Activated T-cell treated with anti-CD3 and anti-CD28 coated beads for 1 hour (primary cell): ENCODE measurements at regions not wholly inside any gene's neighbourhood (a gene's known extent, or its start where the extent isn't known, plus 50 kb on each side); places are given as distances from the start of the nearest gene placed in this dataset.
"Not testable (repeated sequence)": the region's sequence is repeated elsewhere in the genome, so short reads cannot be mapped to it uniquely, and the experiment has no call there.

ENCODE experiments used
- DNase-seq: peaks from one replicate; pipeline ENCODE4 v3.0.0-alpha.2; 2020; ENCODE audit warnings: low read depth

DNA sequence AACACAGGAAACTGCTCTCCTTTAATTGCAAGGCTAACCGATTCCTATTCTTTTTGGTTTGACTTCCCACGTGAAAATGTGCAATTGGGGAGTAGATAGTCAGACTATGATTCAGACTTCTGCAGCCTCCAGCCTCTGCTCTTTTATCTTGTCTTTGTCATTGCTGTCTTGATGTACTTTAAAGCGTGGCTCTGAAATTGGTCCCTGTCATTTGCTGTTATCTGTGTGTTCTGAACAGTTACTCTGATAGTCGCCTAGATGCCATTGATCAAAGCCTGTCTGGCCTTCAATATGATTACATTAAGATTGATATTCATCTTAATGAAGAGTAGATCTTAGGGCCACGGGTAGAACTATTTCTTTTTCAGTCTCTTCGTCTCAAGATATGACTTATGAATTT lies 799.2 kb downstream of the REEP3 start:
- no peak for DNase-seq

DNA sequence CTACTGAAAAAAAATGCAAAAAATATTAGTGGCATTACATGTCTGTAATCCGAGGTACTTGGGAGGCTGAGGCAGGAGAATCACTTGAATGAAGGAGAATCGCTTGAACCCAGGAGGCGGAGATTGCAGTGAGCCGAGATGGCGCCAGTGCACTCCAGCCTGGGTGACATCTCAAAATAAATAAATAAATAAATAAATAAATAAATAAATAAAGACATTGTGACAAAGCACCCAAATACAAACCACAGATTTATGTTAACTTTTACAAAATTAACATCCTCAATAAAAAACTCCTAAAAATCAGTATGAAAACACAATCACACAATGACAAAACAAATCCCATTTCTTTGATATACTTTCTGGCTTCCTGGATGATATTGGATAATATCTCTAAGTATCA lies 808.3 kb downstream of the REEP3 start:
- no peak for DNase-seq

DNA sequence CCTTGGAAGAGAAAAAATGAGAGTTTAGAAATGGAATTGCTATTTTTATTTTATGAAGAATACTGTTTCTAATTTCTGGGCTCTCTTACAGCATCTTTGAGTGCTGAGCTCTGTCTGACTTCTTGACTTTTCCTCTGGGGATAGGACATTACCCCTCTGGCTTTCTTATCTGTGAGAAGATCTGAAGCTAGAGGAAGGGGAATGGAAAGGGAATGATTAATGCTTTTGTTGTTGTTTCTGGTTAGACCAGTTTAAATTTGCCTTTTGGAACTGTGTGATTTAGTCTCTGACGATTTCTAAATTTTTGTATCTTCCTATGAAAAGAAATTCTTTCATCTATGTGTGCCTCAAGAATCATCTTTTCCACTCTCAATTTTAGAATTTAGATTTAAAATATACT lies 811.4 kb downstream of the REEP3 start:
- no peak for DNase-seq

DNA sequence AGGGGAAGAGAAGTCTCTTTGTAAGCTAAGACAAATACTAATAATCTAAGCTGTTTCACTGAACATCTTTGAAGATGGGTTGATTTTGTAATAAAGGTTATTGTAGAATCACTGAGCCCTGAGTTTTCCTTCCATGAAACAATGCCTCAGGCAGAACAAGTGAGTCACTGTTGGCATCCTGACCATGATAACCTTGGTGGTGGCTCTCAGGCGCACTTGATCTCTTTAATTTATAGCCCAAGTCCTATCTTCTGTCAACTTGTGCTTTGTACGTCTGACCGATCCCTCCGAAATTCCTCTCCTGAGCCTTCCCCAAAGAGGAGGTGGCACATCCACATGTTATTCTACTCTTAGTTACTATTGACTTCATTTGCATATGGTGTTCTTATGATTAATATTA lies 812.9 kb downstream of the REEP3 start:
- no peak for DNase-seq

DNA sequence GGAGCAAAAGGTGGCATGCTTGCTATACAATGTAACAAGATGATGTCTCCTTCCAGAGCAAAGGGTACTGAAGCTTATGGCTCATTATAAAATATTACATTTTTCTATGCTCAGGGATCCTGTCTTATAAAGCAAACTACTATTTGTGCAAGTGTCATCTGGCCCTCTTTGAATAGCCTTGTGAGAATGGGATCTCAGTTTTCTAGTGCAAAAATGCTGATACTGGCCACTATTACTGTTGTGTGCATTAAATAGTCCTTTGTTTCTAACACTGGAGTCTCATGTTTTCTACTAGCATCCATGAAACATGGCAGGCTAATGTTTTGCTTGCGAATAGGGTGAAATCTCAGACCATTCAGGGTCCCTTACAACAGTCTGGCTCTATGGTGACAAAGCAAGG lies 823.0 kb downstream of the REEP3 start:
- DNase-seq: no peak

DNA sequence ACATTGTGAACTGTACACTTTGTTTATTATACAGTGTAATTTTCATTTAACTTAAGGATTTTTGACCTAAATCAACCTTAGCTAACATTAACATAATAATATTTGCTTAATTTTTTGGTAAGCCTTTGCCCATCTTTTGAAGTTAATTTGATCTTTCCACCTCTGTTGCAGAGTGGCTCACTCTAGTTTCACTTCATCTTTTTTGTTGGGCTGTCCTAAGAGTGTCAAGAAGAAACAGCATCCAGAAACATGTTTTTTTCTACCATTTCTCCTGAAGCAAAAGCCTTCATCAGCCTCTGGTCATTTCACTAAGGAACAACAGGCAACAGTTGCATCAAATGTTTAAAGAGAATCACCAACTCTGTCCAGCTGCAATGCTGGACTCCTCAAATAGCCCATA lies 824.7 kb downstream of the REEP3 start:
- no peak for DNase-seq

DNA sequence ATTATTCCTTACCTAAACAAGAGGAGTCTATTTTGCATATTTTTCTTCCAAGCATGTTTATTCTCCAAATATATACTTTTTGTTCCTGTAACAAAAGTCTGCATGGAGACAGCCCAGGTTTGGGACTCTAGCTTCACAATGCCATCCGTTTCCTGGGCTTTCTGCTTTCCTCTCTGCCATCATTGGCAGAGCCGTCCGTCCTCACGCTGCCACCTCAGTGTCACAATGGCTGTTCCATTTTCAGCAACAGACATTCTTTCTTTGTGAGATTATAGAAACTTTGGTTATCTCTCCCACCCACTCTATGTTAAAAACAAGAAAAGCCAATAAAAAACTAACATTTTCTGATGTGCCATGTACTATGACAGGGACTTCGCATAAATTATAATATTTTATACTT lies 825.2 kb downstream of the REEP3 start:
- DNase-seq: no peak

DNA sequence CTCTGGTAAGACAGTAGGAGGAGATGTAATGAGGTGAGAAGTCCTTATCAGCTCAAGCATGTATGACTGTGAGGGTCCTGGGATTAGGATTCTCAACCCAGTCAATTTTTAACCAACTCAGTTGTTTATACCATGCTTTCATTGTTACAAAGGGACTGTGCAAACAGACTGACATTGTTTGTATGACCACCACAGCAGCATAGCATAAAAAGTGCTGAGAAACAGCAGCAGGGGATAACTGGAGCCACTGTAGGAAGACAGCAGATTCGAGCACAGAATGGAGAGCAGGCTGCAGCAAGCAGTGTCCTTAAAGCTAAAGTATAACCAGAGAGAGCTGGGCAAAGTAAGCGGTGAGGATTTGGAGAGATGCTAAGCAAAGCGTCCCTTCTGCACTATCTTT lies 829.5 kb downstream of the REEP3 start:
- DNase-seq: no peak

DNA sequence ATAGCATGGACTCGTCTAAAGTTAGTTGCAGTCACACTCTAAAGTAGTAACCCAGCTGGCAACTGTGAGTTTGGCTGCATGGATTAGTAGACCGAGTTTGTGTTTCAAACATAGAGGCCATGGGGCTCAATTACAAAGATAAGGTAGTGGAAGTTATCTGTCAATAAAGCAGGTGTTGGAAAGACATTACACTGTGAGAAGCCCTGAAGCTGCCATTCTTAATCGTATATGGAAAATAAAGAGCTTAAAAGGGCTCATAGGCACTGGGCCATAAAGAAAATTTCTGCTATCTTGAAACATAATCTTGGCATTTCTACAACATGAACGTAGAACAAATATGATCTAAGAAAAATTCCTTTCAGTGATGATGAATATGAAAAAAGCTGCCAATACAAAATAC lies 837.7 kb downstream of the REEP3 start:
- no peak for DNase-seq

DNA sequence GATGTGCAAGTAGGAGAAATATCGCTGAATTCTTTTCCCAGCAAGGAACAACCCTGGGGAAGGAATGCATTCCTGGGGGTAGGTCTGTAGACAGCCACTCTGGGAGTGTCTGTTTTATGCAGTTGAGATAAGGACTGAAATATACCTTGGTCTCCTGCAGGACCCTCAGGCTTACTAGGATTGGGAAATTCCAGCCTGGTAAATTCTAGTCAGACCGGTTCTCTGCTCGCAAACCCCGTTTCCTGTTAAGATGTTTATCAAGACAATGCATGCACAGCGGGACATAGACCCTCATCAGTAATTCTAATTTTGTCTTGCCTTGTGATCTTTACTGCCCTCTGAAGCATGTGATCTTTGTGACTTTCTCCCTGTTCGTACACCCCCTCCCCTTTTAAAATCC lies 839.0 kb downstream of the REEP3 start:
- DNase-seq: not testable (repeated sequence)

DNA sequence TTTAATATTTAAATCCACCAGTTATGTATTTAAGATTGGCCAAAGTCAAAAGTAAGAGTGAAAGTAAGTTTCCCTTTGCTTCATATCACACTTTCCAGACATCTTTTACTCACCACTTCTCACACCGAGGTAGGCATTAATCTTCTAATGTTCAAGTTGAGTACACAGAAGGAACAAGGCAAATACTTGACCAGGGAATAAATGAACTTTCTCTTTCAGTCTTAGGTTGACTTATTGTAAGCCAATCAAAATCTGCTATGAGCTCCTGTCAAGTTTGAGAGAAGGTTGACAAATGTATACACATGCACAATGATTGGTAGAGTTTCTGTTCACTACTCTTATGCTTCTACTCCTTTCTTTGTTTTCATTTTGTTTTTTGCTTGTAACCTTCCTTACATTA lies 842.5 kb downstream of the REEP3 start:
- no peak for DNase-seq

DNA sequence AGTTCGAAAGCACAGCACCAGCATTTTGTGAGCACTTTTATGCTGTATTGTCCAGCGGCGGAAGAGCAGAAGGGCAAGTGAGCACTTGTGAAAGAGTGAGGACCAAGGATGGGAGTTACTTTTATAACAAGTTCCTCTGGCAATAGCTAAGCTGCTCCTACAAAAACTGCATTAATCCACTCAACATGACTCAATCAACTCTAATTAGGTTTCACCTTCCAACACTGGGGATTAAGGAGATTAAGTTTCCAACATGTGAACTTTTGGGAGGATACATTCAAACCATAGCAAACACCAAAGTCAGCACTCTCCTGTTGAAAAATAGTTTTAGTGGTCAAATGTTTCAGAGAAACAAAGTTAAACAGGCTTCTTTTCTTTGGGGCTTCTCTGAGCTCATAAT lies 844.5 kb downstream of the REEP3 start:
- DNase-seq: no peak

DNA sequence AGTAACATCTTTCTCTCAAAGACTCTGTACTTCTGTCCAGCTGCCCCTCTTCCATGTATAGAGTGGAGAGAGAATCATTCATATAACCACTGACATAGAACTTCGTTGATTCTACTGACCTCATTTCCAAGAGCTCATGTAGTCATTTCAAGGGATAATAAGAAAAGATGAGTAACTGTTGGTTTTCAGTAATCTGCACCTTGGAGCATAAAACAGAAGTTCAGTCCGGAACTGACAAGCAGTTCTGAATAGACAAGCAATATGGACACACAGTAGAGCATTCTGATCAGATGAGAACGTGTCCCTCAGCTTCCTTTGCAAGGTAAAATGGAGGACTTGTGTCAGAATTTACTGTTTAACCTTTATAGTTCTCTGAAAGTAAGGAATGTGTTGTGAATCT lies 847.1 kb downstream of the REEP3 start:
- no peak for DNase-seq

DNA sequence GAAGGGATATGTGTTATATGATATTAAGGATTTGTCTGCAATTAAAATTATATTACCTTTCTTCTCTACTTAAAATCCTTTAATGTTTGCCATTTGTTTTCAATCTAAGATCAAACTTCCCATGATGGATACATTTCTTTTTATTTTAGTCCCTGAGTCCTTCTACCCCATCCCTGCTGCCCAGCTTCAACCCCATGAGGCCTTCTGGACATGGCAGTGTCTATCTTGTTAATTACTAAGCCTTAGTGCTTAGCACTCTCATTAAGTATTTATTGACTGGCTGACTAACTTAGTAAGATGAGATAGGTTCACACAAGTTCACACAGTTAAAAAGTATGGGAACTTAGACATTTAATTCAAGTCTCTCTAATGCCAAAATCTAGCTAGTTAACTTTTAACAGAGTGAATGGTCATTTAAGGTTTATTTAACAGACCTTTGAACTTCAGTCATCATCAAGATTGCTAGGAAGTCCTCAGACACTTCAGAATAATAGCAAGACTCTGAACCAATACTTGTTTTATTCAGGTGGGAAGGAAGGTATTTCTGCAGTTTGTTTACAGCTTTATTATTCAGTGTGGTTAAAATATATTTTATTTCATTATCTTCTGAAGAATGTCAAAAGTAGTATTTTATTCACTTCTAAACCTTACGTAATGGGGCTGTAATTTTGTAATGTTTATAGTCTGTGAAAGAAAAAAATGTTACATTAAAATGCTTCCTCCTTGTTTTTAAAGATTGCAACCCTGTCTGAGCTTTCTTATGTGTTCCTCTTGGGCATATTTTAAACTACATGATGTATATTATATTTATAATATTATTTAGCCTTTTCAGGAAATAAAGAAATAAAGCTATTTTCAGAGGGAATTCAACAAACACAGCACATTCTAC lies 848.9 kb downstream of the REEP3 start:
- DNase-seq: no peak

DNA sequence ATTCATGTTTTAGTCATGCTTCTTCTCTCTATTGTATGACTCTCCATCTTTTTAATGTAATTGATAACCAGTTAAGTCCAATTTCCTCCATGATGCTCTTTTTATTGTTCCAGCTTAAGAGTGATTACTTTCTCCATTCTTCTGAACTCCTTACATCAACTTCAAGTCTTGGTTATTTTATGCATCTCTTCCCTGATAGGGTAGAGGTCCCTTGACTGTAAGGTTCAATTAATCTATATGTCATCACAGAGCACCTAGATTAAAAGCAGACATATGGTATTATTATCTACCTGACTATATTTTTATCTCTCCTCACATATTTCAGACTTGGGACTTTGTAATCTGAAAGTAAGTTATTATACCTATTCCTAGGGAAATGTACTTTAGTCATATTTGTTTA lies 853.1 kb downstream of the REEP3 start:
- DNase-seq: no peak

DNA sequence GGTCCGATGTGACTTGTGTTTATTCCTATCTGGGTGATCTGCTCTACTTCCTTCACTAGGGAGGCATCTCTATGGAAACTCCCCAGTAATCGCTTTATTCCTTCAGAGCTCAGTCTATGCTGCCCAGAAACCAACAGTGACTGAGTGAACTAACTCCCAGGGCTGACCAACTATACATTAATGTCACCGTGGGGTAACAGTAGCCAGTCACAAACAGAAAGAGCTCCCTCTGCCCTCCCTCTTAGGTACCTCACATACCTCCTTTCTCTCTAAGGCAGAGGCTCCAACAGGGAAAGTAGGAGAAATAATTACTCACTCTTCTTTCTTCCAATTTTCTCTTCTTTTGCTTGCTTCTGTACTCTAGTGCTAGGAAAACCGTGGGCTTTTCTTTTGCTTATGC lies 855.0 kb downstream of the REEP3 start:
- no peak for DNase-seq

DNA sequence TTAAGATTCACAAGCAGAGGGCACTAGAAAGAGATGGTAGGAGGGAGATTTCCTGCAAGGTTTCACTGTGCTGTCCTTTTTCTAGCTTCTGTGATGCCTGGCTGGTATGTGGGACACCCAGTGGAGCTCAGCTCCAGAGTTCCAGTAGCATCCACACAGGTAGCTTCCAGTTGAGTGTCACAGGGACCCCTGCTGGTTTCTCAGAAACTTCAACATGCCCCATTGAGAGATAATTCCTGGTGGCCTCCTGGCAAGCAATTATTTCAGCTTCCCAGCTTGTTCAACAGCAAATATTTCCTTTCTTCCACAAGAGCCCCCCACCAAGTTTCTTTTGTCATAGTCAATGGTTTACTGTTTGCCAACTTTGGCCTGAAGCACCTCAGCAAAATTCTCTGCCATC lies 858.7 kb downstream of the REEP3 start:
- DNase-seq: no peak

DNA sequence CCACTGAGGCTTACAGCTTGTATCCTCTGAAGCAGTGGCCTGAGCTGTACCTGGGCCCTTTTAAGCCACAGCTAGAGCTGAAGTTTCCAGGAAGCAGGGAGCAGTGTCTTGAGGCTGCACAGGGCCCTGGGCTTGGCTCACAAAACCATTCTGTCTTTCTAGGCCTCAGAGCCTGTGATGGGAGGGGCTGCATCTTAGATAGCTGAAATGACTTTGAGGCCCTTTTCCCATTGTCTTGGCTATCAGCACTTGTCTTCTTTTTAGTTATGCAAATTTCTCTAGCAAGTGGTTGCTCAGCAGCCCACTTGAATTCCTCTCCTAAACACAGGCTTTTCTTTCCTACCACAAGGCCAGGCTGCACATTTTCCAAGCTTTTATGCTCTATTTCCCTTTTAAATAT lies 864.2 kb downstream of the REEP3 start:
- DNase-seq: no peak

DNA sequence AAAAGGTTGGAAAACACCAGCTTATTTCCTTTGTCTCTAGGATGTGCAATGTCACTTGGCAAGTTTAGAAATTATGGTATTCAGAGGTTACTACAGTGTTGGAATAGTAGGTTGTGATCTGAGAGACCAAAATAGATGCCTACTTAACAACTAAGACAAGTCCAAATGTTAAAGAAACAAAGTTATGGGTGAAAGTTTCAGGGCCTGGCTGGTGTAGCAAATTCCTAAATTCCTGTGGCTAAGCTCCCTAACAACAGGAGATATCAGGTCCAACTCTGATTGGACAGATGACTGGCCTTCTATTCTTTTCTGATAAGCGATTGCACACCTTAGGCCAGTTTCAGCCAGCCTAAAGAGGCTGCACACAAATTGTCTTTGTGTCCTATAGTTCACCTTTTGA lies 873.5 kb downstream of the REEP3 start:
- DNase-seq: no peak

DNA sequence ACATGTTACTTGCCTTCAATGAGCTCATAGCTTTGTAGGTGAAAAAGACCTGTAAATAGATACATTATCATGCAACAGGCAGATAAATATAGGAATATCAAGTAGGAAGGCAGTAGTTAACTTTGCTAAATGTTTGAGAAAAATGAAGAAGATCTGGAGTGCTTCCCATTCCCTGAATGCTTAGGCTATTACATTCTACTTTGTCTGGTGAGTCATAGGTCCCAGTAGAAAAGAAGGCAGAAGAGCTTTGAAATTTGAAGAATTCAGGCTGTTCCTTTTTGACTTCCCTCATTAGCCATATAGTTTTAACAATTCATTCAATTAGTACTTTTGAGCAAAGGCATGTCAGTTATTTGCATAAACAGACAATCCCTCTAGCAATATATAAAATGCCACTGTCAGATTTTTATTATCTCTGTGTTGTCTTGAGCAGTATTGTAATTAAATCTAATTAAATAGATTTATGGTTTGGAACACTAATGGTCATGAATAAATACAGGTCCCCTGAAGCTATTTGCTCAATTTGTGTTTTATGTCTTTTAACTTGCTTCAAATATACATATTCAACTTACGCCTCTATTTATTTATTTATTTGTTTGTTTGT lies 875.0 kb downstream of the REEP3 start:
- DNase-seq: no peak

DNA sequence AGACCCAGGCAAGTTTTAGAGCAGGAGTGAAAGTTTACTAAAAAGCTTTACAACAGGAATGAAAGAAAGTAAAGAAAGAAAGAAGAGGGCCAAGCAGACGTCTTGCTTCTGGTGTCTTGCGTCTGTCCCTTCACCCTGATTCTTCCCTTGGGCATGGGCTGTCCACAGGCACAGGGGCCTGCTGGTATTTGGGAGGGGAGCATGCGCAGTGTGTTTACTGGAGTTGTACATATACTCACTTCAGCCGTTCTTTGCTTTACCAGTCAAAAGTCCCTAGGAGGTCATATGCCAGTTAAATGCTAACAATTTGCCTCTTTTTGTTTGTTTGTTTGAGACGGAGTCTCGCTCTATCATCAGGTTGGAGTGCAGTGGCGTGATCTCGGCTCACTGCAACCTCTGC lies 875.9 kb downstream of the REEP3 start:
- DNase-seq: no peak

DNA sequence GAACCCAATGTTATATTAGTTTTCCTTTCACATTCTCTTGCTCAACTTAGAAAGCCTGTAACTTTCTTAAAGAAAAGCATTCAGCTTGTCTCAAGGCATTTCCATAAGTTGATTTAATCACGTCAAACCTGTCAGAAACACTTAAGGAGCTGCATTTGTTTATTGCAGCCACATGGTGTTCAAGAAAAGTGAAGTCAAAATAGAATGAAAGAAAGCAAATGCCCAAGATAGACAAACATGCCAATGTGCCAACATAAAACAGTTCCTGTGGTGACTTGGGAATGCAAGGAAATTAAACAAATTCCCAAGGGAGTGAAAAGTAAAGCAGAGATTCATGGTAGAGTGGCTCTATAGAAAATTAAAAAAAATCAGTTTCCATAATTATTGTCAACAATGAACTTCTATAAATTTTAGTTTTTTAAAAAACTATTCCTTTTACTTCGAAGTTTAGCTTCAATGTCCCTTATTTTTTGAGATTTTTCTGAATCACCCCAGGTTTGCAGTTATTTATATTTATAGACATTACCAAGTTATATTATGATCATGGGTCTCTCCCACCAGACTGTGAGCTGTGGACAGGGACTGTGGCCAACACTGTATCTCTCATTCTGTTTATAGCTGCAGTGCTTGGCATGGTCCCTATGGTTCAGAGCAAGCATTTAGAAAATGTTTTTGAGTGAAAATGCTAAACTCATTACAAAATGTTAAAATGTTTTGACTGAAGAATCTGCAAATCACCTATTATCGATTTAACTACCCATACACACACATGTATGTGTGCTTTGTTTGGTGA lies 887.4 kb downstream of the REEP3 start:
- no peak for DNase-seq

DNA sequence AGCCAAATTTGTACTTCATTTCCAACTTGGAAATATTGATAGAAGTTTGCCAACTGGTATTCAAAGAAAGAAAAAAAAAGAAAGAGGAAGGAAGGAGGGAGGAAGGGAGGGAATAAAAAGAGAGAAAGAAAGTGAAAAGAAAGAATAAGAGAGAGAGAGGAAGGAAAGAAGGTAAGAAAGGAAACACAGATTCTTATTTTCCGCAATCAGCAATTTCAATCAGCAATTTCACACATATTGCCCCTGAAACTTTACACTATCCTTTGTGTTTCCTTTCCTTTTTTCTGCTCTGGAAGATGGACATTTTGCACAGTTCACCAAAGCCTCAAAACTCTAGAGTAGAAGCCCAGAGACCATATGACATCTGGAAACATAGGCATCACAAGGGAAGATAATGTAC lies 888.1 kb downstream of the REEP3 start:
- no peak for DNase-seq
